ENCODE measurements at regions not wholly inside any gene's neighbourhood (a gene's known extent, or its start where the extent isn't known, plus 50 kb on each side); places are given as distances from the start of the nearest gene placed in this dataset.
A peak's percentile ranks its signal among the peaks of the same experiment; 100 is the strongest.

- Histone ChIP-seq H3K36me3 (replicated peaks in 1 of 2; ENCODE audit: control insufficient read depth in 1 of 2, insufficient read depth in 2 of 2, low read length in 1 of 2) (no peaks in the 10 kb centered on the region), H3K27ac (ENCODE audit: low read depth in 2 of 2, low read length in 1 of 2) (no peak overlapping the region), H4K20me1 (ENCODE audit: insufficient read depth) (no peaks in the 10 kb centered on the region), H3K4me3 (ENCODE audit: low read depth in 2 of 2, low read length in 1 of 2) (no peak overlapping the region), H3K4me1 (ENCODE audit: control insufficient read depth in 1 of 2, insufficient read depth in 2 of 2, low read depth in 1 of 2, low read length in 1 of 2) (peaks cover 0 to 14% of the 10 kb centered on the region in 2 experiments; a peak in 1 of 4 replicates), H3F3A (replicated peaks; ENCODE audit: insufficient read depth) (no peaks in the 10 kb centered on the region), H3K4me2 (no peak overlapping the region), H3K9me2 (no peaks in the 10 kb centered on the region), H3K27me3 (ENCODE audit: insufficient read depth) (no peaks in the 10 kb centered on the region), H3K79me2 (ENCODE audit: insufficient read depth) (no peaks in the 10 kb centered on the region), H3K9ac (no peak overlapping the region), H3K9me3 (no peaks in the 10 kb centered on the region), H2AFZ (ENCODE audit: low read depth) (no peak overlapping the region)
- ChIA-PET POLR2A (no interaction called here), CTCF (no interaction called here)
- DNase-seq: no peak
- WGBS (ENCODE audit: low lambda C conversion rate): 74% methylated on average over 6 of the region's 7 CpGs
- TF ChIP-seq TCF12 (IDR thresholded peaks at IDR 0.05) (peak; percentile 9; the same call in 1 of the 2 replicates), RAD21 (IDR thresholded peaks at IDR 0.05; ENCODE audit: low read length) (no peak), NFIC (IDR thresholded peaks at IDR 0.05; ENCODE audit: borderline replicate concordance) (no peak), RFX5 (IDR thresholded peaks at IDR 0.05; ENCODE audit: low read length) (no peak), CTCF (IDR thresholded peaks at IDR 0.05) (no peak), EP300 (IDR thresholded peaks at IDR 0.05; ENCODE audit: borderline replicate concordance in 1 of 2, low read depth in 1 of 2, low read length in 1 of 2) (no peak), NRF1 (IDR thresholded peaks at IDR 0.05; ENCODE audit: low read depth, low read length) (no peak), MAX (IDR thresholded peaks at IDR 0.05; ENCODE audit: low read depth) (no peak), RXRA (IDR thresholded peaks at IDR 0.05; ENCODE audit: borderline replicate concordance, low read depth) (no peak), YY1 (IDR thresholded peaks at IDR 0.05; ENCODE audit: low read depth) (no peak), FOSL2 (IDR thresholded peaks at IDR 0.05; ENCODE audit: borderline replicate concordance, low read depth) (peak; percentile 65; the same call in 1 of the 2 replicates), MXI1 (IDR thresholded peaks at IDR 0.05; ENCODE audit: low read depth, low read length) (no peak), TEAD4 (IDR thresholded peaks at IDR 0.05; ENCODE audit: borderline replicate concordance, insufficient read depth) (no peak), JUND (IDR thresholded peaks at IDR 0.05) (peak; percentile 66), TAF1 (IDR thresholded peaks at IDR 0.05; ENCODE audit: borderline replicate concordance, low read depth, low read length) (no peak), EZH2phosphoT487 (IDR thresholded peaks at IDR 0.05; ENCODE audit: borderline replicate concordance, low read depth) (no peak), PBX3 (IDR thresholded peaks at IDR 0.05) (0 out of 2 replicates have a peak, but pooled peaks have one; percentile 15), FOXM1 (IDR thresholded peaks at IDR 0.05; ENCODE audit: low read depth) (no peak), SIN3A (IDR thresholded peaks at IDR 0.05; ENCODE audit: borderline replicate concordance, low read depth, low read length) (no peak), REST (IDR thresholded peaks at IDR 0.05; ENCODE audit: low read depth, low read length) (no peak)
- TF ChIP-seq, protein P1, sequence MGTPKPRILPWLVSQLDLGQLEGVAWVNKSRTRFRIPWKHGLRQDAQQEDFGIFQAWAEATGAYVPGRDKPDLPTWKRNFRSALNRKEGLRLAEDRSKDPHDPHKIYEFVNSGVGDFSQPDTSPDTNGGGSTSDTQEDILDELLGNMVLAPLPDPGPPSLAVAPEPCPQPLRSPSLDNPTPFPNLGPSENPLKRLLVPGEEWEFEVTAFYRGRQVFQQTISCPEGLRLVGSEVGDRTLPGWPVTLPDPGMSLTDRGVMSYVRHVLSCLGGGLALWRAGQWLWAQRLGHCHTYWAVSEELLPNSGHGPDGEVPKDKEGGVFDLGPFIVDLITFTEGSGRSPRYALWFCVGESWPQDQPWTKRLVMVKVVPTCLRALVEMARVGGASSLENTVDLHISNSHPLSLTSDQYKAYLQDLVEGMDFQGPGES (IDR thresholded peaks at IDR 0.05; ENCODE audit: low read depth, low read length): no peak
- TF ChIP-seq, protein P2, sequence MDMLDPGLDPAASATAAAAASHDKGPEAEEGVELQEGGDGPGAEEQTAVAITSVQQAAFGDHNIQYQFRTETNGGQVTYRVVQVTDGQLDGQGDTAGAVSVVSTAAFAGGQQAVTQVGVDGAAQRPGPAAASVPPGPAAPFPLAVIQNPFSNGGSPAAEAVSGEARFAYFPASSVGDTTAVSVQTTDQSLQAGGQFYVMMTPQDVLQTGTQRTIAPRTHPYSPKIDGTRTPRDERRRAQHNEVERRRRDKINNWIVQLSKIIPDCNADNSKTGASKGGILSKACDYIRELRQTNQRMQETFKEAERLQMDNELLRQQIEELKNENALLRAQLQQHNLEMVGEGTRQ (IDR thresholded peaks at IDR 0.05; ENCODE audit: borderline replicate concordance, low read depth, low read length): no peak
Observed at GRCh38 chr5:124583469-124584350, 162.7 kb downstream of the ZNF608 start.

All from SK-N-SH (cell line).